HUES64 (cell line): ENCODE measurements at regions not wholly inside any gene's neighbourhood (a gene's known extent, or its start where the extent isn't known, plus 50 kb on each side); places are given as distances from the start of the nearest gene placed in this dataset.

ENCODE experiments used
- H3K27ac ChIP-seq: 2 replicates; pipeline ENCODE4 v1.7.0; 2013; ENCODE audit warnings: low read depth, low read length, inconsistent platforms
- H3K27me3 ChIP-seq: 2 replicates; pipeline ENCODE4 v1.6.1; 2013; ENCODE audit warnings: mild to moderate bottlenecking, low read length; ENCODE audit not compliant: insufficient read depth
- H3K36me3 ChIP-seq: 2 replicates; pipeline ENCODE4 v1.6.1; 2013; ENCODE audit warnings: mild to moderate bottlenecking, low read length; ENCODE audit not compliant: insufficient read depth
- H3K4me1 ChIP-seq: 2 replicates; pipeline ENCODE4 v1.6.1; 2013; ENCODE audit warnings: mild to moderate bottlenecking, low read length, moderate library complexity; ENCODE audit not compliant: insufficient read depth
- H3K4me3 ChIP-seq: 2 replicates; pipeline ENCODE4 v1.5.1; 2013; ENCODE audit warnings: mild to moderate bottlenecking, low read length, moderate library complexity
- H3K9ac ChIP-seq: 2 replicates; pipeline ENCODE4 v1.6.1; 2013; ENCODE audit warnings: mild to moderate bottlenecking, low read depth, low read length
- H3K9me3 ChIP-seq: 2 replicates; pipeline ENCODE4 v1.6.1; 2013; ENCODE audit warnings: low read depth, low read length; ENCODE audit not compliant: insufficient read depth
- WGBS: fragments of 150-250, 120-280 bp; methylation state at CpG from one replicate; pipeline ENCODE4 v1.1.7; 2013; ENCODE audit warnings: missing lambda C conversion rate; 5-methylcytosine and 5-hydroxymethylcytosine counted together

DNA sequence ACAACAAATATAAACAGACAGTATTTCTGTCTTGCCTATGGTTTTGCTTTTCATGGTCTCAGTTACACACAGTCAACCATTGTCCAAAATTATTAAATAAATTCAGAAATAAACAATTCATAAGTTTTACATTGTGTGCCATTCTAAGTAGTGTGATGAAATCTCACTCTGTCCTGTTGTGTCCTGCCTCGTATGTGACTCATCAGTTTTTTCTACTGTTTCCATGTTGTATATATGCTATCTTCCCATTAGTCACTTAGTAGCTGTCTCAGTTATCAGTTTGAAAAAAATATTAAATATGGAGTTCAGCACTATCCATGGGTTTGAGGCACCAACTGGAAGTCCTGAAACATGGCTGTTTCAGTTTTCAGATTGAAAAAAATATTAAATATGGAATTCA, 282.4 kb upstream of the GRM7 start:
- Histone ChIP-seq H3K36me3 (no peaks in the 10 kb centered on the region), H3K4me3 (no peak overlapping the region)
- WGBS = 100% methylated on average over 1 of the region's 1 CpG

DNA sequence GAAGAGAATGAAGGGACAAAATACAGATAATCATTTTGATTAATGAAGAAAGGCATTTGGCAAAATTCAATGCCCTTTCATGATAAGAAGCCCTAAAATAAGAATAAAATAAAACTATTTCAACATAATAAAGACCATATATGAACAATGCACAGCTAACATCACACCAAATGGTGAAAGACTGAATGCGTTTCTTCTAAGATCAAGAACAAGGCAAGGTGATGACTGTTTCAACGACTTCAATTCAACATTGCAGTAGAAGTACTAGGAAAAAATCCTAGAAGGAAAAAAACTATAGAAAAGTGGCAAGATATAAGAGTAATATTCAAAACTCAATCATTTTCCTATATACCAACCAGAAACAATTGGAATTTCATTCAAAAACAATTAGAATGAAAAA, 280.1 kb upstream of the GRM7 start:
- 92% methylated on average over 2 of the region's 2 CpGs for WGBS
- no peak overlapping the region for H3K9ac ChIP-seq

More for the DNA sequence above, 282.4 kb upstream of the GRM7 start:
- H3K27me3 ChIP-seq = no peaks in the 10 kb centered on the region
- no peak overlapping the region for H3K27ac ChIP-seq
- H3K4me1 ChIP-seq = no peaks in the 10 kb centered on the region
- H3K9ac ChIP-seq = no peak overlapping the region
- H3K9me3 ChIP-seq = no peaks in the 10 kb centered on the region

DNA sequence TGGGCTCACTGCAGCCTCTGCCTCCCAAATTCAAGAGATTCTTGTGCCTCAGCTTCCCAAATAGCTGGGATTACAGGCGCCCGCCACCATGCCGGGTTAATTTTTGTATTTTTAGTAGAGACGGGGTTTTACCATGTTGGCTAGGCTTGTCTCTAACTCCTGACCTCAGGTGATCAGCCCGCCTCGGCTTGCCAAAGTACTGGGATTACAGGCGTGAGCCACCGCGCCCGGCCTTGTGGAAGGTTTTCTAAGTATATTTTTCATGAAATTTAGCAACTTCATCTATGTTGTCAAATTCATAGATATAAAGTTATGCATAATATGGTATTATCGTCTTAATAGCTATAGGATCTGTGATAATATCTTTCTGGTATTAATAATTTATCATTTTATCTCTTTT, 275.6 kb upstream of the GRM7 start:
- Histone ChIP-seq H3K9me3 (peaks cover 12% of the 10 kb centered on the region), H3K4me1 (no peaks in the 10 kb centered on the region), H3K9ac (no peak overlapping the region), H3K27me3 (no peaks in the 10 kb centered on the region), H3K27ac (no peak overlapping the region), H3K36me3 (0 out of 2 replicates have a peak, but pooled peaks cover 2% of the 10 kb centered on the region), H3K4me3 (no peak overlapping the region)
- WGBS = 97% methylated on average over 7 of the region's 11 CpGs

More for the DNA sequence above, 280.1 kb upstream of the GRM7 start:
- H3K9me3 ChIP-seq = no peaks in the 10 kb centered on the region
- no peak overlapping the region for H3K27ac ChIP-seq
- no peaks in the 10 kb centered on the region for H3K4me1 ChIP-seq
- no peaks in the 10 kb centered on the region for H3K27me3 ChIP-seq
- H3K36me3 ChIP-seq = no peaks in the 10 kb centered on the region
- H3K4me3 ChIP-seq = no peak overlapping the region

DNA sequence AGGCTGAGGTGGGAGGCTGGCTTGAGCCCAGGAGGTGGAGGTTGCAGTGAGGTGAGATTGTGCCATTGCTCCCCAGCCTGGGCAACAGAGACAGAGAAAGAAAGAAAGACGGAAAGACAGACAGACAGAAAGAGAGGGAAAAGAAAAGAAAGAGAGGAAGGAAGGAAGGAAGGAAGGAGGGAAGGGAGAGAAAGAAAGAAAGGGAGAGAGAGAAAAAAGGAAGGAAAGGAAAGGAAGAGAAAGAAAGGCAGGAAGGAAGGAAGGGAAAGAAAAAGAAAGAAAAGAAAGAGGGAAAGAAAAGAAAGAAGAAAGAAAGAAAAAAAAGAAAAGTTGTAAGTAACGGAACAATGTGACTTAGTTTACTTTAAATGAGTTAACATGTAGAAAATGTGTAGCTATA, 260.7 kb upstream of the GRM7 start:
- Histone ChIP-seq H3K36me3 (no peaks in the 10 kb centered on the region), H3K4me3 (no peak overlapping the region), H3K27me3 (no peaks in the 10 kb centered on the region), H3K9me3 (no peaks in the 10 kb centered on the region), H3K27ac (no peak overlapping the region), H3K4me1 (peaks cover 17% of the 10 kb centered on the region; the same call in 1 of the 2 replicates), H3K9ac (no peak overlapping the region)
- WGBS = 94% methylated on average over 2 of the region's 2 CpGs

DNA sequence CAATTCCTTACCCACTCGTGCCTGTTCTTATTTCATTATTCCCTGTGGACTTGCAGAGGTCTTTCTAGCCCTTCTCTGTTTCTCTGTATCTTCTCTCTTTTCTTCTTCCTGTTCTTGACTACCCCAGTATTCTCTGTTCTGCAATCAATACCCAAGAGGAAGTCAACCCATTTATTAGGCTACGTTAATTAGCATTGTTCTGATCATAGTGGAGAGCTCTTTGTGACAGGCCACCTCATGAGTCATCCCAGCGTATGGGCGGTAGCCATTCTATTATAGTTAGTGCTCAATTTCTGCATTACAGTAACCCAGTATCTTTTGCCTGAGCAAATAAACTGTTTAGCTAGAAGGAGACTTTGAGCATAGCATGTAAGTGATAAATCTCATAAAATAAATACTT, 259.5 kb upstream of the GRM7 start:
- Histone ChIP-seq H3K9ac (no peak overlapping the region), H3K4me1 (peaks cover 18% of the 10 kb centered on the region; the same call in 1 of the 2 replicates), H3K27me3 (no peaks in the 10 kb centered on the region), H3K4me3 (no peak overlapping the region), H3K27ac (no peak overlapping the region), H3K9me3 (no peaks in the 10 kb centered on the region), H3K36me3 (no peaks in the 10 kb centered on the region)
- WGBS = 85% methylated on average over 4 of the region's 4 CpGs

DNA sequence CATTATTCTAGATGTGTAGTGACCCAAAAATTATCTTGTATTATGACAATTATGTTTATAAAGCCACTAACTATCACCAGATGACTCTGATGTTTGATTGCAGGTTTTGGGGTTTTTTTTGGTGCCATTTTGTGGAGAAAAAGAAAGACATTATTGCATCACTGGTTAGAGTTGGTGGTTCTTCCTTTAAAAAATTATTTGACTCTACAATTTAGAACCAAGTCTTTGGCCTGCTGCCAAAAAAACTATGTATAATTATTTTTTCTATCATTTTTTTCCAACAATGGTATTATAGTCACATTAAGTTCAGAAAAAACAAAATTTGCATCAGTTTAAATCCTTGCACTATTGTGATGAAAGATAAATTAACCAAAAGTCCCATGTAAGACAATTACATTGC, 258.6 kb upstream of the GRM7 start:
- H3K27ac ChIP-seq = no peak overlapping the region
- H3K4me3 ChIP-seq = no peak overlapping the region
- H3K27me3 ChIP-seq = no peaks in the 10 kb centered on the region
- no peaks in the 10 kb centered on the region for H3K9me3 ChIP-seq
- no peaks in the 10 kb centered on the region for H3K36me3 ChIP-seq
- H3K4me1 ChIP-seq = peaks cover 18% of the 10 kb centered on the region; the same call in 1 of the 2 replicates
- no peak overlapping the region for H3K9ac ChIP-seq

DNA sequence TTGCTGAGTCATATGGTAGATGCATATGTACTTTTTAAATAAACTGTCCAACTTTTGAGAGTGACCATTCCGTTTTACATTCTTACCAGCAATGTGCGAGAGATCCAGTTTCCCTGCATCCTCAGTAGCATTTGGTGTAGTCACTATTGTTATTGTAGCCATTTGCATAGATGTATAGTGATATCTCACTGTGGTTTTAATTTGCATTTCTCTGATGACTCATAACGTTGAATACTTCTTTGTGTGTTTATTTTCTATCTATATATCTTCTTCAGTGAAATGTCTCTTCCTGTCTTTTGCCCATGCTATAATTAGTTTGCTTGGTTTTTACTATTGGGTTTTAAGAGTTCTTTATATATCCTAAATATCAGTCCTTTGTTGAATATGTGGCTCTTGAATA, 255.7 kb upstream of the GRM7 start:
- H3K36me3 ChIP-seq = no peaks in the 10 kb centered on the region
- no peak overlapping the region for H3K27ac ChIP-seq
- H3K4me3 ChIP-seq = no peak overlapping the region
- no peaks in the 10 kb centered on the region for H3K27me3 ChIP-seq
- WGBS = 86% methylated on average over 2 of the region's 3 CpGs
- peaks cover 18% of the 10 kb centered on the region; the same call in 1 of the 2 replicates for H3K4me1 ChIP-seq
- H3K9ac ChIP-seq = no peak overlapping the region
- no peaks in the 10 kb centered on the region for H3K9me3 ChIP-seq

DNA sequence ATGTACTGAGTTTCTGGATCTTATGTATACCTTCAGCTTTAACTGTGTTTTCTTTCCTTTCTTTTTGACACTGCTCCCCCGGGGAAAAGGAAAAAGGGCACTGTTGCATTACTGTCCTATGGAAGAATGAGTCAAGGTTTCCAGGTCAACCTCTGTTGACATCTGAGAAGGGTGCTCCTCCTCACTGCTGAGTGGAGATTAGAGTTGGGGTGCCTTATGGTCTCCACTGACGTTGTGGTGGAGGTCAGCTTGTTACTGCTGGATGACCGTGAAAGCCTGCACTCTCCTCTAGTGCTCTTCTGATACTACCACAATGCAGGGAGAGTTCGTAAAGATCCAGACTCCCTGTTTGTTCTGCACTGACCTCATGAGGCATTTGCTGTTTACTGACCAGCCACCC, 252.1 kb upstream of the GRM7 start:
- 83% methylated on average over 4 of the region's 4 CpGs for WGBS

DNA sequence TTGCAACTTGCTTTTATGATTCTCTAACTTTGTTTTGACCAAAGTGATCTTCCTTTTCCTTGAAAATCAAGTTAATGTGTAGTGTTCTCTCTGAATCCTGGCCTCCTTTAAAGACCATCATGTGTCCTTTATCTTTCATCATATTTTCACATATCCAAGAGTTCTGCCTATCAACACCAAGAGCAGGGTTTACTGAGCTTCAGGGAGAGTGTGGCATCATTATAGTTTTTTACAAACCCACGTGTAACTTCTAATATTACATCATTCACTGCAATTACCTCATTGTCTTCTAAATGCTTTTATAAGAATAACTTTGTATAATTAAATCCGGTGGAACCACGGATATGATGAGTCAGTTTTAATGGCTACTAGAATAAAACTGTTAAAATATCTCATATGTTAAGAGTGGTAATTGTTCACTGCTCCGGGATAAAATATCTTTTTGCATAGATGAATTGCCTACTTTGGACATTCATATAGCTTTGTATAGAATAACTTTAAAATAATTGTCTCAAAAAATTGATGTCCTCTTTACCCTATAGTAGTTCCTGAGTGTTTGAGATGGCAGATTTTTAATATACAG, 248.8 kb upstream of the GRM7 start:
- Histone ChIP-seq H3K9ac (no peak overlapping the region), H3K27ac (no peak overlapping the region), H3K36me3 (no peaks in the 10 kb centered on the region), H3K4me1 (no peaks in the 10 kb centered on the region), H3K27me3 (no peaks in the 10 kb centered on the region), H3K9me3 (no peaks in the 10 kb centered on the region), H3K4me3 (no peak overlapping the region)
- 100% methylated on average over 2 of the region's 4 CpGs for WGBS

More for the DNA sequence above, 252.1 kb upstream of the GRM7 start:
- H3K9ac ChIP-seq = no peak overlapping the region
- no peak overlapping the region for H3K4me3 ChIP-seq
- H3K4me1 ChIP-seq = 0 out of 2 replicates have a peak, but pooled peaks cover 8% of the 10 kb centered on the region
- no peaks in the 10 kb centered on the region for H3K27me3 ChIP-seq
- no peak overlapping the region for H3K27ac ChIP-seq
- H3K36me3 ChIP-seq = no peaks in the 10 kb centered on the region
- H3K9me3 ChIP-seq = no peaks in the 10 kb centered on the region

DNA sequence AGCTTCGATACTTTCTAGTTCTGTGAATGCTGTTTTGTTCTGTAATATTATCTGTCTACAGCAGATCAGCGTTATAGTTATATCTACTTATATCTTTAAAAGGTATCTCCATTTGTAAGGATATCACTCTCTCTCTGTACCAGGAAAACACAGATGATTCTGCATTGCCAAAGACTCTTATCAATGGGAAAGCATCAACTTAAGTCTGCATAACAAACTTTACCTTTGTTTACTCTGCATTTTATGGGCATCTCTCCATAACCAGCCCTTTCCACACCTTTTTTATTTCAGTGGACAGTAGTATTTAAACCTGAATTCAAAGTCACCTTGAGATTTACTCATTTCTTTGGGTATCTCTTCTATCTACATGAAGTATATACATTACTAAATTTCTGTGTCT, 238.7 kb upstream of the GRM7 start:
- no peak overlapping the region for H3K9ac ChIP-seq
- 100% methylated on average over 1 of the region's 2 CpGs for WGBS
- no peaks in the 10 kb centered on the region for H3K9me3 ChIP-seq

DNA sequence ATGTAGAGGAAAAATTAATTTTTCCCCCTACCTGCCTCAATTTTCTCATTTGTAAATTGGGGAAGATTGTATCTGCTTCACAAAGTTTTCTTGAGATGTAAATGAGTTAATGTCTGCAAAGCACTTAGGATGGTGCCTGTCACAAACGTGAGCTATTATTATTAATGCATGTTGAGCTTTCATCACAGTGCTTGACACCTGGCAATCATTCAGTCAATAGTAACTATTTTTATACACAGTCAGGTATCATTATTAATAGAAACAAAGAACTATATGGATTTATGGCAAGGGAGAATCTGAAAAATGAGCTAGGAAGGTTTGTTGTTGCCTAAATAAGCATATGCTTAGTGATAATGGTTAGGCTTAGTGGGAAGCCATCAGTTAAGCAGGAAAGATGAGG, 238.2 kb upstream of the GRM7 start:
- H3K27me3 ChIP-seq = no peaks in the 10 kb centered on the region
- H3K36me3 ChIP-seq = no peaks in the 10 kb centered on the region
- no peak overlapping the region for H3K27ac ChIP-seq
- 63% methylated on average over 1 of the region's 1 CpG for WGBS
- H3K4me3 ChIP-seq = no peak overlapping the region
- H3K9me3 ChIP-seq = no peaks in the 10 kb centered on the region
- 0 out of 2 replicates have a peak, but pooled peaks cover 7% of the 10 kb centered on the region for H3K4me1 ChIP-seq
- H3K9ac ChIP-seq = no peak overlapping the region

More for the DNA sequence above, 238.7 kb upstream of the GRM7 start:
- no peak overlapping the region for H3K27ac ChIP-seq
- 0 out of 2 replicates have a peak, but pooled peaks cover 7% of the 10 kb centered on the region for H3K4me1 ChIP-seq
- H3K27me3 ChIP-seq = no peaks in the 10 kb centered on the region
- no peaks in the 10 kb centered on the region for H3K36me3 ChIP-seq
- H3K4me3 ChIP-seq = no peak overlapping the region

DNA sequence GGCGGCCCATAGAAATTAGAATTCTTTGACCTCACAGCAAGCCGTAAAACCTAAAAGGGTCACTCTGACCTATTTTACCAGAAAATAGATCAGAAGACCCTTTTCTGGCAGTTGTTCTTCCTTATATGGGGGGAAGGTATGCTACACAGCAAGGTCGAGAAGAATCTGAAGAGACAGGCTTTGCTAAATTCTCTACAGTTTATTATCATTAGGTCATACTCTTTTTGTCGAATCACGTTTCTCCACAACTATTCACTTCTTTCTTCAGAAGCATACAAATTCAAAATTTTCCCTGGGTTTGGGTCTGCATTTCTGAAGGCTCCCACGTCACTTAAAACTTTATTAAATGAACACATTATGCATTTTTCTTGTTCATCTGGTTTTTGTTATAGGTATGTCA, 229.5 kb upstream of the GRM7 start:
- Histone ChIP-seq H3K27ac (no peak overlapping the region), H3K27me3 (no peaks in the 10 kb centered on the region), H3K4me1 (no peaks in the 10 kb centered on the region), H3K36me3 (no peaks in the 10 kb centered on the region), H3K9me3 (no peaks in the 10 kb centered on the region), H3K9ac (no peak overlapping the region), H3K4me3 (no peak overlapping the region)
- WGBS = 86% methylated on average over 6 of the region's 6 CpGs
